HepG2 (cell line): ENCODE measurements at regions not wholly inside any gene's neighbourhood (a gene's known extent, or its start where the extent isn't known, plus 50 kb on each side); places are given as distances from the start of the nearest gene placed in this dataset.

Experiments used
- ATAC-seq: fragments of 200-7000 bp; cut with Tn5 transposase; 3 replicates; pipeline ENCODE4 v1.9.1; 2020; ENCODE audit warnings: mild to moderate bottlenecking, moderate library complexity
- BruUV-seq: library from RNA; stranded (reverse); fragments of 400-500 nt; replicated peaks from 2 replicates; lab custom pipeline; 2021; lab: Mats Ljungman, UMichigan
- CTCF ChIA-PET: fragments of 300-600 bp; formaldehyde crosslinking; extraction: SDS; loops from one replicate; lab custom pipeline; 2021; ENCODE audit warnings: low total read pairs, inconsistent platforms, low intra/inter-chr PET ratio; lab: Yijun Ruan, JAX
- POLR2A ChIA-PET: fragments of 350-600 bp; sonication (Branson Sonifier 250); formaldehyde crosslinking; loops from one replicate; lab custom pipeline; 2020; ENCODE audit warnings: antibody characterized with exemption, inconsistent platforms; lab: Yijun Ruan, JAX
- DNase-seq: peaks from one replicate; pipeline ENCODE4 v3.0.0-alpha.2; 2015; ENCODE audit warnings: low spot score
- FAIRE-seq: peaks from 3 replicates; lab custom pipeline; 2011; peaks lifted over from hg19 to GRCh38; lab: Jason Lieb, UNC
- H2AFZ ChIP-seq: one replicate; pipeline ENCODE4 v1.6.1; 2011; ENCODE audit warnings: low read length, inconsistent platforms
- H3K27ac ChIP-seq: fragments of 300-600 bp; 3 replicates; pipeline ENCODE4 v1.8.0; 2011; ENCODE audit warnings: mixed run types, mild to moderate bottlenecking, mixed read lengths, low read length, inconsistent platforms; ENCODE audit not compliant: insufficient read depth; ENCODE audit errors: extremely low read length
- H3K27me3 ChIP-seq, 2 experiments: fragments of 200-600 bp in 1 of 2; 2 replicates in 1 of 2; 3 replicates in 1 of 2; pipeline versions ENCODE4 v1.6.0 to v1.8.0; 2011; ENCODE audit warnings: low read length in 2 of 2, mild to moderate bottlenecking in 2 of 2, moderate library complexity in 2 of 2, inconsistent platforms in 1 of 2; ENCODE audit not compliant: insufficient read depth in 2 of 2, control insufficient read depth in 1 of 2
- H3K36me3 ChIP-seq, 2 experiments: fragments of 200-600 bp in 1 of 2; replicated peaks in 1 of 2; 2 replicates in 1 of 2; 3 replicates in 1 of 2; pipeline versions ENCODE4 v1.5.1 to v1.8.0; 2011; ENCODE audit warnings: low read length in 2 of 2, inconsistent platforms in 1 of 2; ENCODE audit not compliant: insufficient read depth in 2 of 2, control insufficient read depth in 1 of 2
- H3K4me1 ChIP-seq: 2 replicates; pipeline ENCODE4 v1.5.1; 2012; ENCODE audit warnings: low read length, inconsistent platforms; ENCODE audit not compliant: insufficient read depth
- H3K4me2 ChIP-seq: 2 replicates; pipeline ENCODE4 v1.6.0; 2011; ENCODE audit warnings: low read depth, low read length, inconsistent platforms
- H3K4me3 ChIP-seq, 3 experiments: fragments of 200-600 bp in 1 of 3; sonication (generic), shearing (Covaris generic) in 1 of 3; replicated peaks in 1 of 3; 2 replicates each; pipeline ENCODE4 v1.5.1; 2011 to 2016; ENCODE audit warnings: low read length in 3 of 3, inconsistent platforms in 2 of 3, low read depth in 2 of 3, mild to moderate bottlenecking in 2 of 3, control low read depth in 1 of 3, mixed read lengths in 1 of 3; ENCODE audit not compliant: insufficient read depth in 1 of 3
- H3K79me2 ChIP-seq: one replicate; pipeline ENCODE4 v1.6.1; 2011; ENCODE audit warnings: low read length, inconsistent platforms; ENCODE audit not compliant: insufficient read depth
- H3K9ac ChIP-seq: 2 replicates; pipeline ENCODE4 v1.6.0; 2011; ENCODE audit warnings: mild to moderate bottlenecking, low read depth, low read length, inconsistent platforms; ENCODE audit not compliant: insufficient read depth
- H3K9me3 ChIP-seq: 2 replicates; pipeline ENCODE4 v1.5.1; 2012; ENCODE audit warnings: mild to moderate bottlenecking, low read length
- H4K20me1 ChIP-seq: 2 replicates; pipeline ENCODE4 v1.6.0; 2011; ENCODE audit warnings: inconsistent platforms, mild to moderate bottlenecking, low read length, moderate library complexity; ENCODE audit not compliant: insufficient read depth
- CCDC6 ChIP-seq: sonication (generic); formaldehyde crosslinking; IDR thresholded peaks from 2 replicates; pipeline ENCODE4 v1.8.1; 2022; ENCODE audit warnings: mild to moderate bottlenecking, missing genetic modification reagents, moderate library complexity
- CSRNP1 ChIP-seq: sonication (generic); formaldehyde crosslinking; IDR thresholded peaks from 2 replicates; pipeline ENCODE4 v1.8.1; 2023; ENCODE audit warnings: mild to moderate bottlenecking, missing genetic modification reagents
- HCFC1 ChIP-seq: fragments of 150-350 bp; IDR thresholded peaks from 2 replicates; pipeline ENCODE4 v1.6.1; 2014; ENCODE audit warnings: low read depth, low read length
- HOXD1 ChIP-seq: sonication (generic); formaldehyde crosslinking; IDR thresholded peaks from 2 replicates; pipeline ENCODE4 v1.5.0; 2020; ENCODE audit warnings: missing genetic modification reagents
- JDP2 ChIP-seq: sonication (generic); formaldehyde crosslinking; IDR thresholded peaks from 2 replicates; pipeline ENCODE4 v1.8.1; 2022; ENCODE audit warnings: missing genetic modification reagents, borderline replicate concordance
- JUN ChIP-seq: sonication (generic); formaldehyde crosslinking; IDR thresholded peaks from 2 replicates; pipeline ENCODE4 v1.4.0; 2020; ENCODE audit warnings: mild to moderate bottlenecking, missing genetic modification reagents
- PAXIP1 ChIP-seq: sonication (generic); formaldehyde crosslinking; conservative IDR thresholded peaks from 2 replicates; pipeline ENCODE4 v1.4.0; 2020; ENCODE audit warnings: mild to moderate bottlenecking, missing genetic modification reagents, moderate library complexity
- SCMH1 ChIP-seq: sonication (generic); formaldehyde crosslinking; IDR thresholded peaks from 2 replicates; pipeline ENCODE4 v1.9.0; 2021; ENCODE audit warnings: missing genetic modification reagents, mild to moderate bottlenecking, borderline replicate concordance
- TEAD2 ChIP-seq: sonication (generic); formaldehyde crosslinking; IDR thresholded peaks from 2 replicates; pipeline ENCODE4 v1.9.0; 2021; ENCODE audit warnings: missing genetic modification reagents
- TOPORS ChIP-seq: sonication (generic); formaldehyde crosslinking; IDR thresholded peaks from 2 replicates; pipeline ENCODE4 v1.8.0; 2023; ENCODE audit warnings: mild to moderate bottlenecking, missing genetic modification reagents
- ZNF430 ChIP-seq: sonication (generic); formaldehyde crosslinking; IDR thresholded peaks from 2 replicates; pipeline ENCODE4 v1.9.0; 2021; ENCODE audit warnings: mild to moderate bottlenecking, missing genetic modification reagents
- ZNF713 ChIP-seq: sonication (generic); formaldehyde crosslinking; IDR thresholded peaks from 2 replicates; pipeline ENCODE4 v1.4.0; 2020; ENCODE audit warnings: mild to moderate bottlenecking, missing genetic modification reagents
- ZSCAN9 ChIP-seq: IDR thresholded peaks from 2 replicates; pipeline ENCODE4 v1.6.1; 2016; ENCODE audit warnings: borderline replicate concordance
- WGBS: methylation state at CpG from one replicate; pipeline ENCODE4 v1.1.6; 2017; ENCODE audit warnings: low lambda C conversion rate; 5-methylcytosine and 5-hydroxymethylcytosine counted together
- in situ Hi-C: cut with HindIII; loops from 2 replicates; pipeline ENCODE4 v1.10.0; 2017; ENCODE audit warnings: low pct_unique_long_range_greater_than_20kb; ENCODE audit not compliant: extremely low pct_ligation_motif_present
- intact Hi-C: fragments of 100-400 bp; cut with micrococcal nuclease; formaldehyde crosslinking; loops from one replicate; pipeline ENCODE4 v1.10.0; 2022; ENCODE audit not compliant: unreplicated experiment

GRCh38 chr5:54398191-54398590 is 57.3 kb upstream of the HSPB3 start:
- Histone ChIP-seq H3K9me3 (no peaks in the 10 kb centered on the region), H3K4me1 (no peaks in the 10 kb centered on the region), H4K20me1 (no peaks in the 10 kb centered on the region), H3K9ac (no peak overlapping the region), H3K36me3 (no peaks in the 10 kb centered on the region), H3K27me3 (no peaks in the 10 kb centered on the region; a peak in 1 of 5 replicates), H2AFZ (no peak overlapping the region), H3K27ac (no peak overlapping the region), H3K79me2 (no peaks in the 10 kb centered on the region), H3K4me3 (no peak overlapping the region), H3K4me2 (no peak overlapping the region)
- ATAC-seq (no peak), DNase-seq (no peak), FAIRE-seq (no peak)
- intact Hi-C loops: no loop called here
- in situ Hi-C loops: no loop called here
- 4% methylated on average over 1 of the region's 1 CpG for WGBS
- BruUV-seq: no TSS peak
- ChIA-PET POLR2A (no interaction called here), CTCF (no interaction called here)
- no peak for TF ChIP-seq ZNF713

- no peaks in the 10 kb centered on the region; a peak in 1 of 5 replicates for H3K27me3 ChIP-seq
- CTCF ChIA-PET: no interaction called here
- no peaks in the 10 kb centered on the region for H4K20me1 ChIP-seq
- intact Hi-C loops: no loop called here
- no peaks in the 10 kb centered on the region for H3K36me3 ChIP-seq
- no peak overlapping the region for H2AFZ ChIP-seq
- H3K4me1 ChIP-seq: no peaks in the 10 kb centered on the region
- FAIRE-seq (no peak), ATAC-seq (no peak), DNase-seq (no peak)
- H3K9ac ChIP-seq: no peak overlapping the region
- H3K79me2 ChIP-seq: no peaks in the 10 kb centered on the region
- TF ChIP-seq CSRNP1 (no peak), ZNF430 (CRISPR knock-in tag) (no peak), SCMH1 (CRISPR knock-in tag) (no peak), HCFC1 (no peak), HOXD1 (no peak), CCDC6 (no peak), ZSCAN9 (CRISPR knock-in tag) (no peak), JUN (no peak), TEAD2 (CRISPR knock-in tag) (no peak), TOPORS (CRISPR knock-in tag) (no peak), JDP2 (no peak), PAXIP1 (no peak)
- no peak overlapping the region for H3K27ac ChIP-seq
- H3K4me3 ChIP-seq: no peak overlapping the region
- 5% methylated on average over 1 of the region's 1 CpG for WGBS
- POLR2A ChIA-PET: no interaction called here
- H3K9me3 ChIP-seq: no peaks in the 10 kb centered on the region
- in situ Hi-C loops: no loop called here
- no TSS peak for BruUV-seq
- H3K4me2 ChIP-seq: no peak overlapping the region
These were observed 58.1 kb upstream of the HSPB3 start for GRCh38 chr5:54397420-54397819.
